GM18951 (cell line): ENCODE measurements at regions not wholly inside any gene's neighbourhood (a gene's known extent, or its start where the extent isn't known, plus 50 kb on each side); places are given as distances from the start of the nearest gene placed in this dataset.

ENCODE experiments used
- POLR2A ChIP-seq: IDR thresholded peaks from 4 replicates; pipeline ENCODE4 v1.6.1; 2011; ENCODE audit warnings: mild to moderate bottlenecking; ENCODE audit not compliant: insufficient read length, insufficient read depth; ENCODE audit errors: extremely low read depth
- in situ Hi-C: fragments of 300-500 bp; cut with MboI; formaldehyde crosslinking; loops from one replicate; pipeline ENCODE4 v1.12.0; 2022; ENCODE audit warnings: low sequenced_read_pairs, mixed read lengths, inconsistent platforms; ENCODE audit not compliant: unreplicated experiment

GRCh38 chr11:127491589-127491988 lies 491.0 kb upstream of the KIRREL3 start:
- TF ChIP-seq POLR2A: no peak
- in situ Hi-C loops: no loop called here

DNA sequence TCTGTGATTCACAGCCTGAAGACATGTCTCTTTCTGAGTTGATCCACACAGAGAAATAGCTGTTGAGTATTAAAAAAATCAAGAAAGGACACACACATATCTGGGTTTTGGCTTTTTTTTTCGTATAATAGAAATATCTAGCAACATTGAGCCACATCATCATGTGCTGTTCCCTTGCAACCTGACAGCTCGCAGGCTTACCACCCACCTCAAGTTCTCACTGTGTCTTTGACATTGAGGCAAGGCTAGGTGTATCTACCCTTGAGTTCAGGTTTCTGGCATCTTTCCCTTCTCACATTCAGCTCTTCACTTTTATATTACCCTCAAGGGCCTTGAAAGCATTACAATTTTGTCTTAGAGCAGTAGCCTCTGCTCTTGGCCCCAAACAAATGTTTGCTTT lies 490.3 kb upstream of the KIRREL3 start:
- no peak for TF ChIP-seq POLR2A
- in situ Hi-C loops: no loop called here

GRCh38 chr11:127485541-127485940 lies 485.0 kb upstream of the KIRREL3 start:
- in situ Hi-C loops: no loop called here
- no peak for TF ChIP-seq POLR2A

GRCh38 chr11:127481391-127481790 lies 480.8 kb upstream of the KIRREL3 start:
- in situ Hi-C loops: no loop called here

DNA sequence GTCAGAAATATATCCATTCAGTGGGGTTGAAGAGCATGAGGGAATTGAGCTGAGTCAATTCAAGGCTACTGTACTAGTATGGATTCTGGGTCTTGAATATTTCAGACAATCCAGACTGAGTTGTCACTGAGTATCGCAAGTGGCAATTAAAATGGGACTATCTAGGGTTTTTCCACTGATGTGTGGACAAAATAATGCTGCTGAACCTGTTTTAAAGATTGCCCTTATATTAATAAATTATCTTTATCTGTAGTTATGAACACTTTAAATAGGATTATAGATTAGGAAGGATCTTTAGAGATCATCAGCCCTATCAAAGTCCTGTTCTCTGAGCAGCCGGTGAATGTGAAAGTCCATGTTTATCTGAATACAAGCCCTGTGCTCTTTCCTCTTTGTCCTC lies 478.3 kb upstream of the KIRREL3 start:
- in situ Hi-C loops: no loop called here
- TF ChIP-seq POLR2A: no peak

More at GRCh38 chr11:127481391-127481790, 480.8 kb upstream of the KIRREL3 start:
- no peak for TF ChIP-seq POLR2A

- no peak for TF ChIP-seq POLR2A
These were observed 474.2 kb upstream of the KIRREL3 start for GRCh38 chr11:127474766-127475165.

GRCh38 chr11:127472505-127472904 lies 471.9 kb upstream of the KIRREL3 start:
- no peak for TF ChIP-seq POLR2A
- in situ Hi-C loops: no loop called here

More at GRCh38 chr11:127474766-127475165, 474.2 kb upstream of the KIRREL3 start:
- in situ Hi-C loops: no loop called here

DNA sequence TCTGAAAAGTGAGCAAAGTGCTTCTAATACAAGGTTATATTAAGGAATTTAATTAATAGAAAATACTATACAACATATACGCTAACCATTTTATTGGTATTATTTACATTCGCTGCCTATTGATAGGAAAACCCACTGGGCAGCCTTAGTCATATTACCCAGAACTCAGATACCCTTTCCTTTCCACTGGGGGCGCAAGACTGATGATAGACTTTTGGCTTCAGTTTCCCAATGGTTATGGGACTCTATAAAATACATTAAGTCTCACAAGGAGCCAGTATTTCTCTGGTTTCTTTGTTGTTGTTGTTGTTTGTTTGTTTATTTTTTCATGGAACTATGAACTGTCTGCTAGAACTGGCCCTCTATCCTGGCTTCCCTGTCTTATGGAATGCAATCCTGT lies 471.1 kb upstream of the KIRREL3 start:
- no peak for TF ChIP-seq POLR2A
- in situ Hi-C loops: no loop called here

DNA sequence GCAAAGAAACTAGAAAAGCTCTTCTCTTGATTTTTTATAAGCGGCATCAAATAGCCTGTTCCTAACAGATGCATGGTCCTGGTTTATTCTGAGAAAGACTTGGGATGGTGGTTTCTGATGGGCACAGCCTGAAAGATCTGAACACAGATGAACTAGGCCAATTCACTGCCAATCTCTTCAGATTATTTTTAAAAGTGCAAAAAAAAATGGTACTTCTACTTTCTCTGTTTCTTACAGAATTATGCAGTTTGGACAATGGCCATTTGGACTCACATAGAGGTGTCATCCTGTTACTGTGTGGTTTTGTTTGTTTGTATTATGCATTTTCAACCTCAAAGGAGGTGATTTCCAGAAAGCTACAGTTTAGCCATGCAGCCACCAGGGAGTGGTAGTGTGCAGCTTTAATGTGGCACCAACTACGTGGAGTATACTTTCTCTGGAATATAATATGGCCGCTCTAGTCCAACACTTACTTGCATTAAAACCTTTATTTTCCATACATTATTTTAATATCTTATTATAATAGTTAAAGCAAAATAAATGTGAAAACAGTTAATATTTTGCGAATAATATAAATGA lies 469.8 kb upstream of the KIRREL3 start:
- TF ChIP-seq POLR2A: no peak
- in situ Hi-C loops: no loop called here

DNA sequence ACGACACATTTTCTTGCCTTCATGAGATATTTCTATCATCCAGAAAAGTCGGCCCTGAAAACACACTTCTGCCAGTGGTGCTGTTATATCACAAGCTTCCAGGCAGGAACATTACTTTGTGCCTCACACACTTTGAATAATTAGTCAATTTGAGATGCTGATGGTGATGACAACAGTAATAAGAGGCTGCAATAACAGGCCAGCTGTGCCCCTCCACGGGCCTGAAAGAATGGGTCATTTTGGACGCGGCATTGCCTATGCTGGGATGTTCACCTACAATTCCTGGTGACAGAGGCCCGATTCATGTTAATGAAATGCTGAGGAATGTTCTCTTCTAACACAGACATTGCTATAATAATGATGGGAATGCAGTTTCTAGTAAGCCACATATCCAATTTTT lies 463.8 kb upstream of the KIRREL3 start:
- TF ChIP-seq POLR2A: no peak
- in situ Hi-C loops: no loop called here

- TF ChIP-seq POLR2A: no peak
- in situ Hi-C loops: no loop called here
These were observed 461.4 kb upstream of the KIRREL3 start for GRCh38 chr11:127462065-127462344.

- no peak for TF ChIP-seq POLR2A
- in situ Hi-C loops: no loop called here
These were observed 460.9 kb upstream of the KIRREL3 start for GRCh38 chr11:127461241-127462064.

- in situ Hi-C loops: no loop called here
- no peak for TF ChIP-seq POLR2A
These were observed 458.0 kb upstream of the KIRREL3 start for GRCh38 chr11:127458561-127458960.

DNA sequence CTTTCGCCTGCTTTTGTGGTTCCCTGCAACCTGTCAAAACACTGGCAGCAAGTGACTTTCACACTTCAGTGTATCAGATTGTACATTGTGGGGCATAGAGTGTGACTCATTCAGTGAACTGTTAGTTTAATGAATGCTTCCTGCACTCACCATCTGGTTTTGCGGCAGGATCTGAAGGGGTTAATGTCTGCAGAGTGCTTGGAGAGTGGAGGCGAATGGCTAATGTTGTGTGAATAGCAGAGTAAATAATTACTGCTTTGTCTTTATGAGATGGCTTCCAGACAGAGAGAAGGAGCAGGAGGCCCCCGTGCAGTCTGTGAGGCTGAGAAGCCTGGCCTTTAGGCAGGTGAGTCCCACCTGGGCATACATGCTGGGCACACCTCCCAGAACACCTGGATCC lies 454.3 kb upstream of the KIRREL3 start:
- in situ Hi-C loops: no loop called here
- no peak for TF ChIP-seq POLR2A
